HG03095 (cell line): ENCODE measurements at regions not wholly inside any gene's neighbourhood (a gene's known extent, or its start where the extent isn't known, plus 50 kb on each side); places are given as distances from the start of the nearest gene placed in this dataset.

Experiments used
- ATAC-seq: cut with Tn5 transposase; IDR thresholded peaks from one replicate; pipeline ENCODE4 v1.9.1; 2021; ENCODE audit warnings: moderate library complexity; ENCODE audit not compliant: unreplicated experiment

- ATAC-seq = no peak
Measured at GRCh38 chr6:16857969-16858592, 96.8 kb upstream of the ATXN1 start.

DNA sequence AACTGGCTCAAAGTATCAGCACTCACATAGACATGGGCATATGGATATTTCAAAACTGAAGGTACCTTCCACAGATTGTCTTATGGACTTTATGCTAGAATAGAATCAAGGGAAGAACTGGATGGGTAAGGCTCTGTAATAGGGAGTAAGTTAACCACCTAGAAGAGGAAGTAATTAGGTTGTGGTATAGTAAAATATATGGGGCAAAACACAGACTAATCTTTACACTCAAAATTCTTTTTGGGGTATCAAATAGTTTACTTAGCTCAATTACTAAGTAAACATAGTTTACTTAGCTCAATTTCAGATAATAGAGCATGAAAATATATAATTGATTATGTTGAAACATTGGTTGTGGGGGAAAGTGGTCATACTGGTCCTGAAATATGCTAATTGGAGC lies 94.2 kb upstream of the ATXN1 start:
- peak; percentile 34 for ATAC-seq

DNA sequence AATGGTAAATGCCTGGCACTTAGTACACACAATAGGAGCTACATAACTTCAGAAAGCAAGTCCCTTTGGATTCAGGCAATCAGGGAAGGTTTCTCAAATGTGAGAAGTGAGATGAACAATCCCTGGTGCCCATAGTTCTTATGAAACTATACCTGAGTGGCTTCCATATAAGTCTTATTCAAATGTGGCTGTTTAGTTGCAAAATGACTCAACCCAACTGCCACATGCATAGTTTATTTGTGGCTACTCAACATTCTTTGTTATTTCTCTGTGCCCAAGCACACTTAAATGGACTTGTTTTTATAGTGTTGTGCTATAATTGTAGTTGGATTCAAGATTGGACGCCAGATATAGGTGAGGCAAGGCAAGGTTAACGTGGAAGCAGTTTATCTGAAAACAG lies 93.7 kb upstream of the ATXN1 start:
- peak; percentile 66 for ATAC-seq

DNA sequence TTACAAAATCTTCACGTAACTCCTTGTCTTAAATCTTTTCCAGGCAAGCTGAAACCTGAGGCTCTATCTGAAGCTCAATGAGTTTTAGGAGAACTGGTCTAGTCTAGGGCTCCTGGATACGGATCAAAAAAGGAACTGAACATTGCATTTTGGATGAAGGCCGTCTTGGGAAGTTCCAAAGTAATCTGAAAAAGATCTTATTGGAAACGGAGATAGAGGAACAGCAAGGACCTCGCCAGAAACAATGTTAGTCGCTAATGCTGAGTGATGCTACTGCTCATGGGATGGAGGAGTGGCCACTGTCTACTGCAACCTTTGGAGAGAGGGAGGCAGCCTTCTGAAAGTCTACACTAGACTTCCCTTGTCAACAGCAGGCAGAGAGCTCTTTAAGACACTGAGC lies 91.4 kb upstream of the ATXN1 start:
- ATAC-seq = no peak

GRCh38 chr6:16851758-16852157 lies 90.5 kb upstream of the ATXN1 start:
- ATAC-seq = no peak

DNA sequence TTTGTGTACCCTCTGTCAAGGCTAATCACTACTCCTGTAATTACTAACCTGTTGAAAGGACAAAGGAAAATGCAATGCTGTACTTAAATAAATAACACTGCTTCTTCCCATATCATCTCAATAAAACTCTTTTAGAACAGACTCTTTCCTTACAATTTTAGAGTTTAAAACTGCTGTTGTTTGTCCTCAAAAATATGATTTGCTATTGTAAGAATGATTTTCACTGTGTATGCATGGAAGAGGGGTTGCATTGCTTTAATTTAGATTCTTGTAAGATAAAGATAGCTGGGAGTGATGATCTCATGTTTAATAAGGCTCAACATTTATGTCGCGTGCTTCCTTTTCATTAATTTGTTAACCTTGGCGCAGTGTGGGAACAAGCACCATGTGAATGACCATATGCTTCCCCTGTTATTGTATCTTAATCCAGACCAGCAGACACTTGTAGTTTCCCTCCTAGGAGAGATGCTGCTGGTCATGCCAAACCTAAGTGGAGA lies 89.8 kb upstream of the ATXN1 start:
- ATAC-seq = no peak

DNA sequence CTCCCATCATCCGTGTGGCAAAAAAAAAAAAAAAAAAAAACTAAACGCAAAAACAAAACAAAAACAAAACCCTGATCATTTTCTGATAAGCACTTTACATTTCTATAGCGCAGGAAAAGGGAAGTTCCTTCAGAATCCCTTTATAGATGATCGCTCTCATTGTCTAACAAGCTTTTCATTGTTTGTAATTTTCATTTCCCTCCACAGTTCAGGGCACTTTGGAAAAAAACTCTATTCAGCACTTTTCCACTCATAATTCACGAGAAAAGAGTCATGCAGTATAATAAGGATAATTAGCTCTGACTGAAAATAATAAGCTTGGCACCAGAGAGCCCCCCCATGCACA lies 89.4 kb upstream of the ATXN1 start:
- ATAC-seq = no peak

- no peak for ATAC-seq
Measured at GRCh38 chr6:16849988-16850680, 88.9 kb upstream of the ATXN1 start.

- ATAC-seq = no peak
Measured at GRCh38 chr6:16849280-16849987, 88.2 kb upstream of the ATXN1 start.

DNA sequence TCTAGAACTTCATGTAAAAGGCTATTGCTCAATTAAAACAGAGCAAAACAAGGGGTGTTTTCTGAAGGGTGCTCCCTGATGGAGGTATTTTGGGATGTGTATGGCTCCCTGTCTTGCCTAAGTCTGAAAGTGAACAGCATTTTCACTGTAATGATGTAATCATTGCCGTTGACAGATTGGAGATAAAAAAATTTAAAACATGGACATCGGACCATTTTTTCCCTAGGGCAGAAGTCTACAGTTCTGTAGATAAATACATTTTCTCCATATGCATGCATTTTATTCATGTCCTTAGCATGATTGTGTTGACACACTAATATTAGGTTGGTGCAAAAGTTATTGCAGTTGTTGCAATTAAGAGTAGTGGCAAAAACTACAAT lies 85.1 kb upstream of the ATXN1 start:
- no peak for ATAC-seq

DNA sequence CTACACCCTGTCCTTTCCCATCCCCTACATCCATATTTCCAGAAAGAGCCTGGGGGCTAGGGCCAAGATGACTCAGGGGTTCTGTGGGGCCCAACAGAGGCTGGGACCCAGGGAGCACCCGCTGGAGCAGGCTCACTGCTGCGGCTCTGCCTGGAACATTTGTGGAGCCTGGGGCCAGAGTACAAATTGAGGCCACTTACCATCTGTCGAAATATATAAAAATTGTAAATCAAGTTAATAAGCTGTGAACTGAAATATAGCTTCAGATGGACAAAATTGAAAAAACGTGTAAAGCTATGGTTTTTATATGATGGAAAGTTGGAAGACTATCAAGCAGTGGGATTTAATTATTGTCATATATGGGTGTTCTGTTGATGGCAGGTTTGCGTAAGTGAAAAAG lies 82.9 kb upstream of the ATXN1 start:
- no peak for ATAC-seq

GRCh38 chr6:16842676-16843075 lies 81.4 kb upstream of the ATXN1 start:
- ATAC-seq = no peak

DNA sequence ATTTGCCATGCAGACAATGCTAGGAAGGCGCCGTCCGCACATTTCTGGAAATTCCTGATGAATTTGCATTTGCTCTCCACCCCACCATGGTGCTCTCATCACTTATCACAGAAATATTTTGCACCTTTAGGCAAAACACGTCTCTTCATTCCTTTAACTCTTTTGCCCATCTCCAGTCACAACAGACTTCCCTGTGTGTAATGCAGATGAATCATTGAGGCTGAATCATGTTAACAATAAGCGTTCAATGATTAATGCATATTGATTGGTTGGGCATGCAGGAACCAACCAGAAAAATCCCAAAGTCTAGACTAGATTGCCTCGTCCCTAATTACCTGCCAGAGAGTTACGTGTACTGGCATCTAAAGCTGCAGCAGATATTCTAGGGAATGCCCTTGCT lies 80.0 kb upstream of the ATXN1 start:
- no peak for ATAC-seq

GRCh38 chr6:16840725-16841124 lies 79.5 kb upstream of the ATXN1 start:
- no peak for ATAC-seq

- ATAC-seq = no peak
Measured at GRCh38 chr6:16840291-16840690, 79.0 kb upstream of the ATXN1 start.

GRCh38 chr6:16839631-16840179 lies 78.4 kb upstream of the ATXN1 start:
- no peak for ATAC-seq

GRCh38 chr6:16837217-16837972 lies 76.1 kb upstream of the ATXN1 start:
- no peak for ATAC-seq

- ATAC-seq = peak; percentile 72
Measured at GRCh38 chr6:16836144-16836981, 75.1 kb upstream of the ATXN1 start.

DNA sequence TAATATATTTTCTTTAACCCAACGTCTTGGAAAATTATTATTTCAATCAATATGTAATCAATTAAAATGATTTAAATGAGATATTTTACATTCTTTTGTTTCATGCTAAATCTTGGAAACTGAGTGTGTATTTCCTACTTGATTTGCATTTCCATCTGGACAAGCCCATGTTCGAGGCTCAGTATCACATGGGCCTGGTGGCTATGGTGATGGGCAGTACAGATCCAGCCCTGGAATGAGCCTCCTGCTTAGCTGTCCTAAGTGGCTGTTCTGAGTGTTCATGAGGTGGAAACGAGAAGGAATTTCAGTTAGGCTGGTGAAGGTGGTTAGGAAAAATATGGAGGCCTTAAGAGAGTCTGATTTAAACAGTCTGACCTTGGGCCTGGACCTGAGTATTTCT lies 73.0 kb upstream of the ATXN1 start:
- ATAC-seq = no peak

GRCh38 chr6:16832721-16833120 lies 71.5 kb upstream of the ATXN1 start:
- ATAC-seq = no peak
